H9 (cell line): ENCODE measurements at regions not wholly inside any gene's neighbourhood (a gene's known extent, or its start where the extent isn't known, plus 50 kb on each side); places are given as distances from the start of the nearest gene placed in this dataset.

Source experiments
- DNase-seq: peaks from one replicate; pipeline ENCODE4 v3.0.0-alpha.2; 2017
- H2AFZ ChIP-seq: one replicate; pipeline ENCODE4 v1.6.1; 2013; ENCODE audit warnings: mild to moderate bottlenecking, low read length, control low read depth, moderate library complexity
- H2AK5ac ChIP-seq: 2 replicates; pipeline ENCODE4 v1.6.1; 2013; ENCODE audit warnings: low read length, control low read depth, mixed read lengths; ENCODE audit not compliant: insufficient read length
- H2BK120ac ChIP-seq: one replicate; pipeline ENCODE4 v1.6.1; 2013; ENCODE audit warnings: low read depth, mild to moderate bottlenecking, low read length, control low read depth, inconsistent platforms; ENCODE audit not compliant: poor library complexity, severe bottlenecking
- H2BK12ac ChIP-seq: 2 replicates; pipeline ENCODE4 v1.6.1; 2013; ENCODE audit warnings: low read length, control low read depth, mixed read lengths, low read depth; ENCODE audit not compliant: insufficient read length
- H2BK15ac ChIP-seq: 2 replicates; pipeline ENCODE4 v1.6.1; 2013; ENCODE audit warnings: low read depth, low read length, control low read depth
- H2BK20ac ChIP-seq: one replicate; pipeline ENCODE4 v1.6.1; 2013; ENCODE audit warnings: low read depth, mild to moderate bottlenecking, low read length, control low read depth, inconsistent platforms; ENCODE audit not compliant: poor library complexity, severe bottlenecking
- H2BK5ac ChIP-seq: 2 replicates; pipeline ENCODE4 v1.6.1; 2013; ENCODE audit warnings: low read length, control low read depth, mixed read lengths; ENCODE audit not compliant: insufficient read length
- H3K14ac ChIP-seq: 2 replicates; pipeline ENCODE4 v1.6.1; 2013; ENCODE audit warnings: low read length, control low read depth; ENCODE audit not compliant: insufficient read depth
- H3K18ac ChIP-seq: 2 replicates; pipeline ENCODE4 v1.6.1; 2013; ENCODE audit warnings: low read depth, mild to moderate bottlenecking, mixed read lengths, low read length, control low read depth; ENCODE audit not compliant: insufficient read length
- H3K23ac ChIP-seq: 2 replicates; pipeline ENCODE4 v1.6.1; 2013; ENCODE audit warnings: low read length, control low read depth, mixed read lengths, low read depth; ENCODE audit not compliant: insufficient read length
- H3K23me2 ChIP-seq: 2 replicates; pipeline ENCODE4 v1.6.1; 2013; ENCODE audit warnings: low read depth, mild to moderate bottlenecking, mixed read lengths, low read length, control low read depth; ENCODE audit not compliant: insufficient read length, poor library complexity, severe bottlenecking
- H3K27ac ChIP-seq: 2 replicates; pipeline ENCODE4 v1.5.1; 2013; ENCODE audit warnings: low read length, control low read depth, mixed read lengths, low read depth; ENCODE audit not compliant: insufficient read length
- H3K27me3 ChIP-seq: 2 replicates; pipeline ENCODE4 v1.6.1; 2013; ENCODE audit warnings: low read length, control low read depth, inconsistent platforms; ENCODE audit not compliant: insufficient read depth
- H3K4ac ChIP-seq: 2 replicates; pipeline ENCODE4 v1.6.1; 2013; ENCODE audit warnings: low read depth, mild to moderate bottlenecking, control low read depth, inconsistent platforms, low read length, moderate library complexity
- H3K4me1 ChIP-seq: 2 replicates; pipeline ENCODE4 v1.6.1; 2013; ENCODE audit warnings: low read length, control low read depth, inconsistent platforms; ENCODE audit not compliant: insufficient read depth
- H3K4me2 ChIP-seq: 2 replicates; pipeline ENCODE4 v1.6.1; 2013; ENCODE audit warnings: low read length, control low read depth, mixed read lengths; ENCODE audit not compliant: insufficient read length, insufficient read depth
- H3K56ac ChIP-seq: 2 replicates; pipeline ENCODE4 v1.6.1; 2013; ENCODE audit warnings: low read depth, mild to moderate bottlenecking, mixed read lengths, low read length, control low read depth; ENCODE audit not compliant: insufficient read length
- H3K79me1 ChIP-seq: 2 replicates; pipeline ENCODE4 v1.6.1; 2013; ENCODE audit warnings: low read depth, mild to moderate bottlenecking, moderate library complexity, low read length, control low read depth, inconsistent platforms; ENCODE audit not compliant: insufficient read depth, poor library complexity, severe bottlenecking
- H3K79me2 ChIP-seq: 2 replicates; pipeline ENCODE4 v1.6.1; 2013; ENCODE audit warnings: low read length, control low read depth, inconsistent platforms; ENCODE audit not compliant: insufficient read depth
- H3K9ac ChIP-seq: 2 replicates; pipeline ENCODE4 v1.6.1; 2013; ENCODE audit warnings: low read length, control low read depth, mixed read lengths; ENCODE audit not compliant: insufficient read length; ENCODE audit errors: extremely low read depth
- H3K9me3 ChIP-seq: one replicate; pipeline ENCODE4 v1.6.1; 2013; ENCODE audit warnings: low read depth, low read length, inconsistent platforms; ENCODE audit not compliant: control insufficient read depth
- H3T11ph ChIP-seq: one replicate; pipeline ENCODE4 v1.6.1; 2013; ENCODE audit warnings: mild to moderate bottlenecking, low read length, control low read depth, inconsistent platforms
- H4K20me1 ChIP-seq: one replicate; pipeline ENCODE4 v1.6.1; 2013; ENCODE audit not compliant: control insufficient read depth, insufficient read length, insufficient read depth
- H4K5ac ChIP-seq: 2 replicates; pipeline ENCODE4 v1.6.1; 2013; ENCODE audit warnings: low read depth, mild to moderate bottlenecking, mixed read lengths, low read length, control low read depth; ENCODE audit not compliant: insufficient read length
- H4K8ac ChIP-seq: replicated peaks from 2 replicates; pipeline ENCODE4 v1.6.1; 2013; ENCODE audit warnings: low read length, control low read depth, mixed read lengths, low read depth; ENCODE audit not compliant: insufficient read length
- H4K91ac ChIP-seq: 2 replicates; pipeline ENCODE4 v1.6.1; 2013; ENCODE audit warnings: low read depth, mild to moderate bottlenecking, moderate library complexity, mixed read lengths, low read length, control low read depth; ENCODE audit not compliant: insufficient read length
- H3K27ac Mint-ChIP-seq, 3 experiments: 2 replicates in 2 of 3; 3 replicates in 1 of 3; pipeline ENCODE4 v1.8.0; 2020 to 2021; ENCODE audit warnings: mixed read lengths in 3 of 3, mild to moderate bottlenecking in 1 of 3, moderate library complexity in 1 of 3
- H3K27me3 Mint-ChIP-seq: 2 replicates; pipeline ENCODE4 v1.8.0; 2021; ENCODE audit warnings: low read depth, mild to moderate bottlenecking, moderate library complexity, mixed read lengths
- H3K36me3 Mint-ChIP-seq, 3 experiments: 2 replicates in 2 of 3; 3 replicates in 1 of 3; pipeline ENCODE4 v1.8.0; 2020 to 2021; ENCODE audit warnings: low read depth in 3 of 3, mixed read lengths in 3 of 3; ENCODE audit not compliant: insufficient read depth in 1 of 3
- H3K4me1 Mint-ChIP-seq, 2 experiments: 2 replicates each; pipeline ENCODE4 v1.8.0; 2020; ENCODE audit warnings: mixed read lengths in 2 of 2
- H3K4me3 Mint-ChIP-seq, 2 experiments: 2 replicates in 1 of 2; 3 replicates in 1 of 2; pipeline ENCODE4 v1.8.0; 2020 to 2021; ENCODE audit warnings: mild to moderate bottlenecking in 2 of 2, mixed read lengths in 2 of 2, moderate library complexity in 1 of 2
- H3K9me3 Mint-ChIP-seq, 2 experiments: 2 replicates in 1 of 2; 3 replicates in 1 of 2; pipeline ENCODE4 v1.8.0; 2020; ENCODE audit warnings: mild to moderate bottlenecking in 2 of 2, mixed read lengths in 2 of 2, moderate library complexity in 1 of 2
- CTCF ChIP-seq: fragments of 200-600 bp; sonication (generic); conservative IDR thresholded peaks from 3 replicates; pipeline ENCODE4 v1.8.0; 2021; ENCODE audit warnings: antibody characterized with exemption, mild to moderate bottlenecking
- WGBS: extraction: QIAGEN DNeasy Blood & Tissue Kit; methylation state at CpG from one replicate; pipeline ENCODE4 v1.1.7; 2013; ENCODE audit warnings: missing lambda C conversion rate, low lambda C conversion rate, mixed read lengths; ENCODE audit not compliant: insufficient read length; ENCODE audit errors: extremely low coverage; 5-methylcytosine and 5-hydroxymethylcytosine counted together

- no peak for DNase-seq
- no peak overlapping the region for H2AFZ ChIP-seq
- H3K79me2 ChIP-seq: no peaks in the 10 kb centered on the region
- H4K20me1 ChIP-seq: no peaks in the 10 kb centered on the region
- H3K14ac ChIP-seq: no peak overlapping the region
- no peaks in the 10 kb centered on the region for H3K23me2 ChIP-seq
- peaks cover 3% of the 10 kb centered on the region for H3K27me3 Mint-ChIP-seq
- H3K4me1 Mint-ChIP-seq: peaks cover 24 to 38% of the 10 kb centered on the region in 2 experiments
- no peak overlapping the region for H2BK12ac ChIP-seq
- H3K23ac ChIP-seq: no peak overlapping the region
- no peak overlapping the region for H3K27ac Mint-ChIP-seq
- no peak; the same call in 2 of the 3 replicates for TF ChIP-seq CTCF
- no peak overlapping the region for H4K91ac ChIP-seq
- no peak overlapping the region for H4K8ac ChIP-seq
- H4K5ac ChIP-seq: no peak overlapping the region
- no peak overlapping the region for H3K4ac ChIP-seq
- H3K56ac ChIP-seq: no peak overlapping the region
- no peak overlapping the region for H3T11ph ChIP-seq
- no peaks in the 10 kb centered on the region for H3K27me3 ChIP-seq
- no peaks in the 10 kb centered on the region for H3K9me3 ChIP-seq
- WGBS: no CpG with 5 or more reads among the region's 8 CpGs
- H3K9me3 Mint-ChIP-seq: no peaks in the 10 kb centered on the region
- H3K18ac ChIP-seq: no peak overlapping the region
- no peaks in the 10 kb centered on the region for H3K79me1 ChIP-seq
- no peak overlapping the region for H3K4me3 Mint-ChIP-seq
- H2BK5ac ChIP-seq: no peak overlapping the region
- no peak overlapping the region for H2BK15ac ChIP-seq
- H3K27ac ChIP-seq: no peak overlapping the region
- no peaks in the 10 kb centered on the region for H3K36me3 Mint-ChIP-seq
- no peak overlapping the region for H3K9ac ChIP-seq
- no peak overlapping the region for H2BK20ac ChIP-seq
- H3K4me2 ChIP-seq: no peak overlapping the region
- H2BK120ac ChIP-seq: no peak overlapping the region
- no peak overlapping the region for H2AK5ac ChIP-seq
- no peaks in the 10 kb centered on the region for H3K4me1 ChIP-seq
Measured at GRCh38 chr6:3575701-3576100, 118.9 kb upstream of the SLC22A23 start.
